ENCODE measurements at regions not wholly inside any gene's neighbourhood (a gene's known extent, or its start where the extent isn't known, plus 50 kb on each side); places are given as distances from the start of the nearest gene placed in this dataset.

DNA sequence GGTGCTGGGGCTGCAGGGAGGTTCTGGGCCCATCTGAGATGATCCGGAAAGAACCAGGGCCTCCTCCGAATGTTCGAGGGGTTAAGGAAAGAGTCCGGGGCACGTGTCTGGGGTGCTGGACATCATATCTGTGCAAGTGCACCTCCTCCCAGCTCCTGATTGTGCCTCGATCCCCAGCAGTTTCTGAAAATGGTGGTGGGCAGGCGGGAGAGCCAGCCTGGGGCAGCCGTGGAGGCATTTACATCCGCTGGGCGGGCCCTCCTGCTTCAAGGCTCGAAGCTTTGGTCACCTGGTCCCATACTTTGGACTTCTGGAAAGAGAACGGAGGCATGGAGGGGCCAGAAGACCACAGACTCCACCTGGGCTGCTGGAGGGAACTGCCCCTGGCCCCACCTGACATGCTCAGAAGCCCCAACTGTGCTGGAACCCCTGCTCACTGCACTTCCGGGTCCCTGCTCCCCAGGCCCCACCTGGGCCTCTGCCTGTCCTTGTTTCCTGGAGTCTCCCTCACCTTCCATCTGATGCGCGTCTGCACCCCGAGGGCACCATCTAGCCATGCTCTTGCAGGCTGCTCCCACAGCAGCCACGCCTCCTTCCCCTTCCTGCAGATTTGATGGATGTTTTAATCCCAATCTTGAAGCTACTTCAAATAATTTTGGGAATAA is 119.2 kb upstream of the HDAC4 start:
- no peak for TF ChIP-seq CTCF (IDR thresholded peaks at IDR 0.05)
- H3K36me3 ChIP-seq, result no peaks in the 10 kb centered on the region
- no peak overlapping the region for H3K27ac ChIP-seq
- no peaks in the 10 kb centered on the region for H3K4me1 ChIP-seq (ENCODE audit: control insufficient read depth in 1 of 2, insufficient read depth in 1 of 2, low read depth in 1 of 2, low read length in 1 of 2)
- no peak overlapping the region for H3K4me3 ChIP-seq (ENCODE audit: low read depth in 1 of 2, low read length in 1 of 2)
- no peaks in the 10 kb centered on the region for H3K9me3 ChIP-seq
- no peaks in the 10 kb centered on the region for H3K27me3 ChIP-seq

GRCh38 chr2:239519089-239519920 is 118.5 kb upstream of the HDAC4 start:
- Histone ChIP-seq H3K4me3 (ENCODE audit: low read depth in 1 of 2, low read length in 1 of 2) (no peak overlapping the region), H3K36me3 (no peaks in the 10 kb centered on the region), H3K27me3 (no peaks in the 10 kb centered on the region), H3K4me1 (ENCODE audit: control insufficient read depth in 1 of 2, insufficient read depth in 1 of 2, low read depth in 1 of 2, low read length in 1 of 2) (no peaks in the 10 kb centered on the region), H3K9me3 (no peaks in the 10 kb centered on the region), H3K27ac (no peak overlapping the region)
- TF ChIP-seq CTCF (IDR thresholded peaks at IDR 0.05), result no peak

GRCh38 chr2:239518286-239519088 is 117.7 kb upstream of the HDAC4 start:
- no peak for TF ChIP-seq CTCF (IDR thresholded peaks at IDR 0.05)
- Histone ChIP-seq H3K27ac (no peak overlapping the region), H3K27me3 (no peaks in the 10 kb centered on the region), H3K9me3 (no peaks in the 10 kb centered on the region), H3K4me1 (ENCODE audit: control insufficient read depth in 1 of 2, insufficient read depth in 1 of 2, low read depth in 1 of 2, low read length in 1 of 2) (no peaks in the 10 kb centered on the region), H3K36me3 (no peaks in the 10 kb centered on the region), H3K4me3 (ENCODE audit: low read depth in 1 of 2, low read length in 1 of 2) (no peak overlapping the region)

- no peaks in the 10 kb centered on the region for H3K9me3 ChIP-seq
- H3K27ac ChIP-seq, result no peak overlapping the region
- H3K27me3 ChIP-seq, result no peaks in the 10 kb centered on the region
- no peak for TF ChIP-seq CTCF (IDR thresholded peaks at IDR 0.05)
- H3K4me1 ChIP-seq (ENCODE audit: control insufficient read depth in 1 of 2, insufficient read depth in 1 of 2, low read depth in 1 of 2, low read length in 1 of 2), result no peaks in the 10 kb centered on the region
- no peaks in the 10 kb centered on the region for H3K36me3 ChIP-seq
- H3K4me3 ChIP-seq (ENCODE audit: low read depth in 1 of 2, low read length in 1 of 2), result no peak overlapping the region
These were observed 116.9 kb upstream of the HDAC4 start for GRCh38 chr2:239517686-239518085.

- no peak overlapping the region for H3K27ac ChIP-seq
- H3K27me3 ChIP-seq, result no peaks in the 10 kb centered on the region
- no peak for TF ChIP-seq CTCF (IDR thresholded peaks at IDR 0.05)
- H3K4me3 ChIP-seq (ENCODE audit: low read depth in 1 of 2, low read length in 1 of 2), result no peak overlapping the region
- no peaks in the 10 kb centered on the region for H3K4me1 ChIP-seq (ENCODE audit: control insufficient read depth in 1 of 2, insufficient read depth in 1 of 2, low read depth in 1 of 2, low read length in 1 of 2)
- no peaks in the 10 kb centered on the region for H3K9me3 ChIP-seq
- no peaks in the 10 kb centered on the region for H3K36me3 ChIP-seq
These were observed 116.1 kb upstream of the HDAC4 start for GRCh38 chr2:239516954-239517305.
